GM12872 (cell line): ENCODE measurements at regions not wholly inside any gene's neighbourhood (a gene's known extent, or its start where the extent isn't known, plus 50 kb on each side); places are given as distances from the start of the nearest gene placed in this dataset.

Experiments used
- CTCF ChIP-seq: IDR thresholded peaks from 3 replicates; pipeline ENCODE4 v1.5.1; 2011; ENCODE audit warnings: low read depth, mild to moderate bottlenecking, low read length, moderate library complexity; ENCODE audit not compliant: insufficient read depth

- no peak for TF ChIP-seq CTCF
These were observed 68.1 kb downstream of the HTR5A start for GRCh38 chr7:155138204-155138603.

- no peak for TF ChIP-seq CTCF
These were observed 71.4 kb downstream of the HTR5A start for GRCh38 chr7:155141562-155141961.

GRCh38 chr7:155143381-155143780 lies 73.3 kb downstream of the HTR5A start:
- no peak for TF ChIP-seq CTCF

GRCh38 chr7:155144371-155144770 lies 74.2 kb downstream of the HTR5A start:
- no peak for TF ChIP-seq CTCF

- no peak for TF ChIP-seq CTCF
These were observed 75.5 kb downstream of the HTR5A start for GRCh38 chr7:155145477-155146255.

- no peak for TF ChIP-seq CTCF
These were observed 77.0 kb downstream of the HTR5A start for GRCh38 chr7:155147172-155147571.

- TF ChIP-seq CTCF, result no peak
These were observed 77.5 kb downstream of the HTR5A start for GRCh38 chr7:155147624-155148023.

GRCh38 chr7:155153676-155154075 lies 83.6 kb downstream of the HTR5A start:
- TF ChIP-seq CTCF, result no peak
